Tibial nerve (tissue), 4 donors: ENCODE measurements at regions not wholly inside any gene's neighbourhood (a gene's known extent, or its start where the extent isn't known, plus 50 kb on each side); places are given as distances from the start of the nearest gene placed in this dataset.

Experiments used
- DNase-seq, 2 donors: peaks; one replicate each; pipeline ENCODE4 v3.0.0-alpha.2; 2019; ENCODE audit warnings: low spot score in 2 of 2
- H3K27ac ChIP-seq, 4 donors: fragments of 200-600 bp; sonication (generic) in 3 of 4; one replicate each; pipeline ENCODE4 v1.5.1; 2017 to 2019; ENCODE audit warnings: mild to moderate bottlenecking in 1 of 4
- H3K27me3 ChIP-seq, 2 donors: fragments of 200-600 bp; sonication (generic) in 1 of 2; one replicate each; pipeline versions ENCODE4 v1.5.1 to v1.6.0; 2017 to 2019
- H3K36me3 ChIP-seq, 3 donors: fragments of 200-600 bp; sonication (generic); one replicate each; pipeline ENCODE4 v1.5.1; 2018 to 2019
- H3K4me1 ChIP-seq, 4 donors: fragments of 200-600 bp; sonication (generic) in 3 of 4; one replicate each; pipeline ENCODE4 v1.5.1; 2017 to 2019
- H3K4me3 ChIP-seq, 4 donors: fragments of 200-600 bp; sonication (generic) in 3 of 4; one replicate each; pipeline ENCODE4 v1.5.1; 2017 to 2019; ENCODE audit warnings: mild to moderate bottlenecking in 1 of 4, moderate library complexity in 1 of 4
- H3K9me3 ChIP-seq, 4 donors: fragments of 200-600 bp; sonication (generic) in 3 of 4; one replicate each; pipeline ENCODE4 v1.5.1; 2017 to 2019
- EP300 ChIP-seq, 2 donors: sonication (generic); formaldehyde crosslinking; IDR thresholded peaks; one replicate each; pipeline ENCODE4 v1.6.1; 2017; ENCODE audit warnings: antibody characterized with exemption in 2 of 2, mild to moderate bottlenecking in 1 of 2
- POLR2A ChIP-seq, 2 donors: fragments of 450-650 bp; IDR thresholded peaks; one replicate each; pipeline ENCODE4 v1.6.1; 2017; ENCODE audit warnings: antibody characterized with exemption in 2 of 2, mild to moderate bottlenecking in 2 of 2, moderate library complexity in 2 of 2
- WGBS, 2 donors: methylation state at CpG; one replicate each; pipeline ENCODE4 v1.1.5; 2018; 5-methylcytosine and 5-hydroxymethylcytosine counted together
- TF ChIP-seq, protein P1 (sequence below), 5 experiments: fragments of 200-600 bp in 3 of 5; fragments of 450-650 bp in 2 of 5; sonication (generic) in 3 of 5; IDR thresholded peaks; one replicate each; pipeline ENCODE4 v1.5.1; 2016 to 2019; ENCODE audit warnings: antibody characterized with exemption in 5 of 5, mild to moderate bottlenecking in 3 of 5, moderate library complexity in 2 of 5

DNA sequence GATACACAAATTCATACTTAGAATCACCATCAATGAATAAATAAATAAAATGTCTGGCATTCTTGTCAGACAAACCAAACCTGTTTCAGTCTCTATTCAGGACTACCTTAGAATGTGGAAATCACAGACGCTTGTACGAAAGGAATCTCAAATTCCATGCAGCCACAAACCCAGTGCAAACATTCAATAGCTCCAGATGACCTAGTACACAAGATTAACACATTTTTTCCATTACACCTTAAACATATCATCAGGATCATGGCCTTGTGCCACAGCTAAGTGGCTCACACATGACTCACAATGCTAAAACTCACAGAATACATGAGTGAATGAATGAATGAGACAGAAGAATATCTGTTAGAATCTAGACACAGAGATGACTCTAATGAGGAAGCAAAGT lies 134.2 kb downstream of the PWWP3B start:
- Histone ChIP-seq H3K36me3 (no peaks in the 10 kb centered on the region), H3K4me1 (no peaks in the 10 kb centered on the region), H3K27ac (no peak overlapping the region), H3K27me3 (no peaks in the 10 kb centered on the region), H3K4me3 (no peak overlapping the region), H3K9me3 (no peaks in the 10 kb centered on the region)
- WGBS, 2 donors, result 72 to 74% methylated on average over 2 of the region's 2 CpGs
- no peak for TF ChIP-seq POLR2A (IDR thresholded peaks at IDR 0.05)
- TF ChIP-seq, protein P1, sequence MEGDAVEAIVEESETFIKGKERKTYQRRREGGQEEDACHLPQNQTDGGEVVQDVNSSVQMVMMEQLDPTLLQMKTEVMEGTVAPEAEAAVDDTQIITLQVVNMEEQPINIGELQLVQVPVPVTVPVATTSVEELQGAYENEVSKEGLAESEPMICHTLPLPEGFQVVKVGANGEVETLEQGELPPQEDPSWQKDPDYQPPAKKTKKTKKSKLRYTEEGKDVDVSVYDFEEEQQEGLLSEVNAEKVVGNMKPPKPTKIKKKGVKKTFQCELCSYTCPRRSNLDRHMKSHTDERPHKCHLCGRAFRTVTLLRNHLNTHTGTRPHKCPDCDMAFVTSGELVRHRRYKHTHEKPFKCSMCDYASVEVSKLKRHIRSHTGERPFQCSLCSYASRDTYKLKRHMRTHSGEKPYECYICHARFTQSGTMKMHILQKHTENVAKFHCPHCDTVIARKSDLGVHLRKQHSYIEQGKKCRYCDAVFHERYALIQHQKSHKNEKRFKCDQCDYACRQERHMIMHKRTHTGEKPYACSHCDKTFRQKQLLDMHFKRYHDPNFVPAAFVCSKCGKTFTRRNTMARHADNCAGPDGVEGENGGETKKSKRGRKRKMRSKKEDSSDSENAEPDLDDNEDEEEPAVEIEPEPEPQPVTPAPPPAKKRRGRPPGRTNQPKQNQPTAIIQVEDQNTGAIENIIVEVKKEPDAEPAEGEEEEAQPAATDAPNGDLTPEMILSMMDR (IDR thresholded peaks at IDR 0.05), result no peak
- no peak for TF ChIP-seq EP300 (IDR thresholded peaks at IDR 0.05)
- DNase-seq, result no peak

DNA sequence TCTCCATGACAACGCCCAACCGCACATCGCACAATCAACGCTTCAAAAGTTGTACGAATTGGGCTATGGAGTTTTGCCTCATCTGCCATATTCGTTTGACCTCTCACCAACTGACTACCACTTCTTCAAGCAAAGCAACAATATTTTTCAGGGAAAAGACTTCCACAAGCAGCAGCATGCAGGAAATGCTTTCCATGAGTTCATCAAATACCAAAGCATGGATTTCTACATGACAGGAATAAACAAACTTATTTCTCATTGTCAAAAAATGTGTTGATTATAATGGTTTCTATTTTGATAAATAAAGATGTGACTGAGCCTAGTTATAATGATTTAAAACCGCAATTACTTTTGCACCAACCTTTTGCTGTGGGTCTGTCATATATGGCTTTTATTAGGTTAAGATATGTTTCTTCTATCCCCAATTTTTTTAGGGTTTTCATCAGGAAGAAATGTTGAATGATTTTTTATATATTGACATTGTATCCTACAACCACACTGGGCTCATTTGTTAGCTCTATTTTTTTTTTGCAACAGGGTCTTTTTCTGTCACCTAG lies 138.4 kb downstream of the PWWP3B start:
- TF ChIP-seq, protein P1 (IDR thresholded peaks at IDR 0.05), result no peak
- no peak for TF ChIP-seq POLR2A (IDR thresholded peaks at IDR 0.05)
- no peak for TF ChIP-seq EP300 (IDR thresholded peaks at IDR 0.05)
- H3K4me3 ChIP-seq, result no peak overlapping the region
- H3K9me3 ChIP-seq, result no peaks in the 10 kb centered on the region
- no peak for DNase-seq
- H3K27me3 ChIP-seq, result no peaks in the 10 kb centered on the region
- H3K36me3 ChIP-seq, result no peaks in the 10 kb centered on the region
- WGBS, 2 donors, result 88 to 95% methylated on average over 7 of the region's 7 CpGs
- no peak overlapping the region for H3K27ac ChIP-seq
- no peaks in the 10 kb centered on the region for H3K4me1 ChIP-seq

DNA sequence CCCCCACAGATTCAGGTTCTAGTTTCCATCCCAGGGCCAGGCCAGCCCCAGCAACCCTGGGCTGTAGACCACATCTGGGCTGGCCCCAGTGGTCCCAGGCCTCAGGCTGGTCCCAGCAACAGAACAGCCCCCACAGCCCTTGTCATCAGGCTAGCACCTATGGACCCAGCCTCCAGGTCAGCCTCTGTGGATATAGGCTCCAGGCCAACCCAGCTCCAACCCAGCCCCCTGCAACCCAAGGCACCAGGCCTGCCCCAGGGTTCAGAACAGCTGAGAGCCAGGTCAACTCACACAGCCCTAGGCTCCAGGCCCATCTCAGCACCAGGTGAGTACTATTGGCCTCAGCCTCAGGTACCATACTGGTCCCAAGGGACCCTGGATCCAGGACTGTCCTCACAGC lies 155.3 kb downstream of the PWWP3B start:
- TF ChIP-seq POLR2A (IDR thresholded peaks at IDR 0.05), result no peak
- TF ChIP-seq, protein P1 (IDR thresholded peaks at IDR 0.05), result no peak
- no peak for TF ChIP-seq EP300 (IDR thresholded peaks at IDR 0.05)
- Histone ChIP-seq H3K27ac (no peak overlapping the region), H3K4me1 (no peaks in the 10 kb centered on the region), H3K9me3 (no peaks in the 10 kb centered on the region), H3K36me3 (no peaks in the 10 kb centered on the region), H3K4me3 (no peak overlapping the region), H3K27me3 (no peaks in the 10 kb centered on the region)
- no peak for DNase-seq

DNA sequence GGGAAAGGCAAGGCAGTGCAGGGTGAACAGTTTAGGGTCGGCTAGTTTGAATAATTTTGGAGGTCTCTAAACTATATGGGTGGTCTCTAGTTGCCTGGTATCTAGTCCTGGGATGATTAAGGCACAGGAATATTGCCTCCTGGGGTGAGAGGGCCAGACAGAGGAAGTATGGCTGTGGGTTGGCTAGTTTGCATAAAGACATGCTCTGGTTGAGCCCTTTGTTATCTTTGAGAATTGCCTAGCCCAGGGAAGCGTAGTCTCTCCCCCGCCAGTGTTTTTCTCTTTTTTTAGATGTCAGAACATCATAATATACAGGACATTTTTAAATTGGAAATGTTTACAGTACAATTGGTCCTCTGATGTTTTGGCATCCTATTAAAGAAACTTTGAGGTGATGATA lies 163.5 kb downstream of the PWWP3B start:
- Histone ChIP-seq H3K4me3 (no peak overlapping the region), H3K27me3 (no peaks in the 10 kb centered on the region), H3K27ac (no peak overlapping the region), H3K4me1 (no peaks in the 10 kb centered on the region), H3K36me3 (no peaks in the 10 kb centered on the region), H3K9me3 (no peaks in the 10 kb centered on the region)
- 73 to 77% methylated on average over 3 of the region's 3 CpGs for WGBS, 2 donors
- no peak for DNase-seq
- TF ChIP-seq POLR2A (IDR thresholded peaks at IDR 0.05) (no peak), EP300 (IDR thresholded peaks at IDR 0.05) (no peak)
- TF ChIP-seq, protein P1 (IDR thresholded peaks at IDR 0.05), result no peak

DNA sequence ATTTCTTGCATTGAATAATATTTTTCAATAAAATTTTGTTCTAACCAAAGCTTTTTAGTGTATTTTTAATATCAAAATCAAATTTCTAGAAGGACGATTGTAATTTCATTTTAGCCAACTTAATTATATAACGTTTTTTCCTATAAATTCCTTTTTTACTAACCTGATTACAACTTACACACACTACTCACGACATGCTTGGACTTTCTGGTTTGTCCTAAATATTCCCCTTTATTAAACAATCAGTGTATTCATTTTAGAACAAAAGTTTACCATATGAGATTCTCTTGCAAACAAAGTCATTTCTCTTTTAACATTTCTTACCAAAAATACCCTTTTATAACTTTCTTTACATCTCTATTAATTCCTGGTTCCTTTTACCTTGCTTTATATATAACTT lies 173.7 kb downstream of the PWWP3B start:
- TF ChIP-seq EP300 (IDR thresholded peaks at IDR 0.05) (no peak), POLR2A (IDR thresholded peaks at IDR 0.05) (no peak)
- TF ChIP-seq, protein P1 (IDR thresholded peaks at IDR 0.05), result no peak
- Histone ChIP-seq H3K27ac (no peak overlapping the region), H3K4me3 (no peak overlapping the region), H3K9me3 (no peaks in the 10 kb centered on the region), H3K27me3 (peaks cover 0 to 9% of the 10 kb centered on the region in 2 donors), H3K36me3 (no peaks in the 10 kb centered on the region), H3K4me1 (no peaks in the 10 kb centered on the region)
- no peak for DNase-seq
- 53 to 54% methylated on average over 3 of the region's 3 CpGs for WGBS, 2 donors
